ENCODE measurements at regions not wholly inside any gene's neighbourhood (a gene's known extent, or its start where the extent isn't known, plus 50 kb on each side); places are given as distances from the start of the nearest gene placed in this dataset.

GRCh38 chr5:63894690-63895089, 67.6 kb downstream of the HTR1A start:
- no peak overlapping the region for H3K27ac Mint-ChIP-seq (ENCODE audit: unreplicated experiment)
- TF ChIP-seq CTCF (conservative IDR thresholded peaks at IDR 0.05), result no peak
- no peaks in the 10 kb centered on the region for H3K27me3 Mint-ChIP-seq (ENCODE audit: low read depth)
- DNase-seq (ENCODE audit: low read depth, low spot score), result no peak
- no peaks in the 10 kb centered on the region for H3K36me3 Mint-ChIP-seq (ENCODE audit: low read depth)
- no peaks in the 10 kb centered on the region for H3K9me3 Mint-ChIP-seq
- no peak overlapping the region for H3K4me3 Mint-ChIP-seq
- no peaks in the 10 kb centered on the region for H3K4me1 Mint-ChIP-seq

- H3K4me1 Mint-ChIP-seq, result peaks cover 5% of the 10 kb centered on the region
- H3K4me3 Mint-ChIP-seq, result no peak overlapping the region
- no peaks in the 10 kb centered on the region for H3K36me3 Mint-ChIP-seq (ENCODE audit: low read depth)
- H3K27me3 Mint-ChIP-seq (ENCODE audit: low read depth), result no peaks in the 10 kb centered on the region
- no peak overlapping the region for H3K27ac Mint-ChIP-seq (ENCODE audit: unreplicated experiment)
- DNase-seq (ENCODE audit: low read depth, low spot score), result no peak
- H3K9me3 Mint-ChIP-seq, result no peaks in the 10 kb centered on the region
- TF ChIP-seq CTCF (conservative IDR thresholded peaks at IDR 0.05), result no peak
Measured at GRCh38 chr5:63878788-63879187, 83.5 kb downstream of the HTR1A start.

- Mint-ChIP-seq H3K4me1 (peaks cover 5% of the 10 kb centered on the region), H3K27ac (ENCODE audit: unreplicated experiment) (no peak overlapping the region), H3K27me3 (ENCODE audit: low read depth) (no peaks in the 10 kb centered on the region), H3K4me3 (no peak overlapping the region), H3K9me3 (no peaks in the 10 kb centered on the region), H3K36me3 (ENCODE audit: low read depth) (no peaks in the 10 kb centered on the region)
- TF ChIP-seq CTCF (conservative IDR thresholded peaks at IDR 0.05), result no peak
- DNase-seq (ENCODE audit: low read depth, low spot score), result no peak
Measured at GRCh38 chr5:63877961-63878360, 84.3 kb downstream of the HTR1A start.

- Mint-ChIP-seq H3K27me3 (ENCODE audit: low read depth) (no peaks in the 10 kb centered on the region), H3K9me3 (peaks cover 10% of the 10 kb centered on the region), H3K36me3 (ENCODE audit: low read depth) (peaks cover 3% of the 10 kb centered on the region), H3K27ac (ENCODE audit: unreplicated experiment) (no peak overlapping the region), H3K4me1 (no peaks in the 10 kb centered on the region), H3K4me3 (no peak overlapping the region)
- TF ChIP-seq CTCF (conservative IDR thresholded peaks at IDR 0.05), result no peak
- DNase-seq (ENCODE audit: low read depth, low spot score), result no peak
Measured at GRCh38 chr5:63860379-63860778, 101.9 kb downstream of the HTR1A start.

GRCh38 chr5:63854076-63854475, 108.2 kb downstream of the HTR1A start:
- TF ChIP-seq CTCF (conservative IDR thresholded peaks at IDR 0.05), result no peak

GRCh38 chr5:63843190-63843589, 119.1 kb downstream of the HTR1A start:
- Mint-ChIP-seq H3K4me3 (no peak overlapping the region), H3K36me3 (ENCODE audit: low read depth) (no peaks in the 10 kb centered on the region), H3K4me1 (no peaks in the 10 kb centered on the region), H3K9me3 (peaks cover 2% of the 10 kb centered on the region), H3K27ac (ENCODE audit: unreplicated experiment) (no peak overlapping the region), H3K27me3 (ENCODE audit: low read depth) (no peaks in the 10 kb centered on the region)
- no peak for TF ChIP-seq CTCF (conservative IDR thresholded peaks at IDR 0.05)
- no peak for DNase-seq (ENCODE audit: low read depth, low spot score)

More at GRCh38 chr5:63854076-63854475, 108.2 kb downstream of the HTR1A start:
- no peak overlapping the region for H3K4me3 Mint-ChIP-seq
- H3K27me3 Mint-ChIP-seq (ENCODE audit: low read depth), result no peaks in the 10 kb centered on the region
- H3K36me3 Mint-ChIP-seq (ENCODE audit: low read depth), result peaks cover under 1% of the 10 kb centered on the region
- peaks cover under 1% of the 10 kb centered on the region for H3K9me3 Mint-ChIP-seq
- DNase-seq (ENCODE audit: low read depth, low spot score), result no peak
- no peak overlapping the region for H3K27ac Mint-ChIP-seq (ENCODE audit: unreplicated experiment)
- no peaks in the 10 kb centered on the region for H3K4me1 Mint-ChIP-seq
